ES-I3 (cell line): ENCODE measurements at regions not wholly inside any gene's neighbourhood (a gene's known extent, or its start where the extent isn't known, plus 50 kb on each side); places are given as distances from the start of the nearest gene placed in this dataset.
"Not testable (repeated sequence)": the region's sequence is repeated elsewhere in the genome, so short reads cannot be mapped to it uniquely, and the experiment has no call there.

Experiments used
- H3K36me3 ChIP-seq: 2 replicates; pipeline ENCODE4 v1.6.1; 2013; ENCODE audit warnings: mild to moderate bottlenecking, low read length, control low read depth, moderate library complexity; ENCODE audit not compliant: insufficient read depth
- H3K4me1 ChIP-seq: 2 replicates; pipeline ENCODE4 v1.6.1; 2013; ENCODE audit warnings: mild to moderate bottlenecking, control low read depth, low read length; ENCODE audit not compliant: insufficient read depth
- H3K9ac ChIP-seq: 2 replicates; pipeline ENCODE4 v1.6.1; 2013; ENCODE audit warnings: low read depth, mild to moderate bottlenecking, low read length, moderate library complexity
- H3K9me3 ChIP-seq: 2 replicates; pipeline ENCODE4 v1.6.1; 2013; ENCODE audit warnings: mild to moderate bottlenecking, low read length, moderate library complexity; ENCODE audit not compliant: control insufficient read depth, insufficient read depth

GRCh38 chr21:24444736-24445135 is 1162.5 kb downstream of the MRPL39 start:
- H3K4me1 ChIP-seq = no peaks in the 10 kb centered on the region
- H3K36me3 ChIP-seq = no peaks in the 10 kb centered on the region
- no peaks in the 10 kb centered on the region for H3K9me3 ChIP-seq
- no peak overlapping the region for H3K9ac ChIP-seq

GRCh38 chr21:24436236-24436635 is 1171.0 kb downstream of the MRPL39 start:
- H3K9ac ChIP-seq = no peak overlapping the region
- no peaks in the 10 kb centered on the region for H3K4me1 ChIP-seq
- no peaks in the 10 kb centered on the region for H3K9me3 ChIP-seq
- no peaks in the 10 kb centered on the region for H3K36me3 ChIP-seq

- Histone ChIP-seq H3K9me3 (no peaks in the 10 kb centered on the region), H3K36me3 (no peaks in the 10 kb centered on the region), H3K9ac (no peak overlapping the region), H3K4me1 (no peaks in the 10 kb centered on the region)
Measured at GRCh38 chr21:24428591-24429199, 1178.6 kb downstream of the MRPL39 start.

GRCh38 chr21:24424776-24425175 is 1182.5 kb downstream of the MRPL39 start:
- no peaks in the 10 kb centered on the region for H3K4me1 ChIP-seq
- H3K9ac ChIP-seq = no peak overlapping the region
- H3K9me3 ChIP-seq = peaks cover 4% of the 10 kb centered on the region; the same call in 1 of the 2 replicates
- no peaks in the 10 kb centered on the region for H3K36me3 ChIP-seq

GRCh38 chr21:24423546-24423945 is 1183.7 kb downstream of the MRPL39 start:
- peaks cover 8% of the 10 kb centered on the region for H3K9me3 ChIP-seq

GRCh38 chr21:24420689-24421088 is 1186.6 kb downstream of the MRPL39 start:
- H3K36me3 ChIP-seq = no peaks in the 10 kb centered on the region
- H3K4me1 ChIP-seq = no peaks in the 10 kb centered on the region
- H3K9ac ChIP-seq = no peak overlapping the region
- H3K9me3 ChIP-seq = peaks cover 8% of the 10 kb centered on the region

More at GRCh38 chr21:24423546-24423945, 1183.7 kb downstream of the MRPL39 start:
- no peaks in the 10 kb centered on the region for H3K36me3 ChIP-seq
- H3K9ac ChIP-seq = no peak overlapping the region
- H3K4me1 ChIP-seq = no peaks in the 10 kb centered on the region

- H3K9me3 ChIP-seq, H3K4me1 ChIP-seq, H3K9ac ChIP-seq, H3K36me3 ChIP-seq: not testable (repeated sequence)
Measured at GRCh38 chr21:24419641-24420040, 1187.6 kb downstream of the MRPL39 start.

GRCh38 chr21:24418671-24419070 is 1188.6 kb downstream of the MRPL39 start:
- H3K9ac ChIP-seq = no peak overlapping the region
- H3K9me3 ChIP-seq = peaks cover 8% of the 10 kb centered on the region
- no peaks in the 10 kb centered on the region for H3K4me1 ChIP-seq
- no peaks in the 10 kb centered on the region for H3K36me3 ChIP-seq

GRCh38 chr21:24411429-24411828 is 1195.9 kb downstream of the MRPL39 start:
- Histone ChIP-seq H3K9ac (no peak overlapping the region), H3K9me3 (no peaks in the 10 kb centered on the region), H3K36me3 (no peaks in the 10 kb centered on the region), H3K4me1 (no peaks in the 10 kb centered on the region)

GRCh38 chr21:24403221-24403620 is 1204.1 kb downstream of the MRPL39 start:
- Histone ChIP-seq H3K4me1 (no peaks in the 10 kb centered on the region), H3K9me3 (no peaks in the 10 kb centered on the region), H3K9ac (no peak overlapping the region), H3K36me3 (no peaks in the 10 kb centered on the region)

- H3K4me1 ChIP-seq = no peaks in the 10 kb centered on the region
- no peak overlapping the region for H3K9ac ChIP-seq
- no peaks in the 10 kb centered on the region for H3K9me3 ChIP-seq
- H3K36me3 ChIP-seq = no peaks in the 10 kb centered on the region
Measured at GRCh38 chr21:24395320-24395923, 1211.9 kb downstream of the MRPL39 start.

GRCh38 chr21:24375201-24375600 is 1232.1 kb downstream of the MRPL39 start:
- H3K36me3 ChIP-seq = no peaks in the 10 kb centered on the region
- no peak overlapping the region for H3K9ac ChIP-seq
- no peaks in the 10 kb centered on the region for H3K9me3 ChIP-seq
- H3K4me1 ChIP-seq = no peaks in the 10 kb centered on the region

- no peaks in the 10 kb centered on the region for H3K9me3 ChIP-seq
- 0 out of 2 replicates have a peak, but pooled peaks cover 3% of the 10 kb centered on the region for H3K4me1 ChIP-seq
- H3K9ac ChIP-seq = no peak overlapping the region
- no peaks in the 10 kb centered on the region for H3K36me3 ChIP-seq
Measured at GRCh38 chr21:24372506-24372905, 1234.8 kb downstream of the MRPL39 start.

GRCh38 chr21:24369746-24370145 is 1237.5 kb downstream of the MRPL39 start:
- Histone ChIP-seq H3K9me3 (no peaks in the 10 kb centered on the region), H3K36me3 (no peaks in the 10 kb centered on the region), H3K4me1 (0 out of 2 replicates have a peak, but pooled peaks cover 4% of the 10 kb centered on the region), H3K9ac (no peak overlapping the region)

- Histone ChIP-seq H3K4me1 (0 out of 2 replicates have a peak, but pooled peaks cover 4% of the 10 kb centered on the region), H3K9me3 (no peaks in the 10 kb centered on the region), H3K36me3 (no peaks in the 10 kb centered on the region), H3K9ac (no peak overlapping the region)
Measured at GRCh38 chr21:24369278-24369677, 1238.0 kb downstream of the MRPL39 start.
